SK-N-SH treated with all-trans-retinoic acid at 6 μM for 48 hours (cell line): ENCODE measurements at regions not wholly inside any gene's neighbourhood (a gene's known extent, or its start where the extent isn't known, plus 50 kb on each side); places are given as distances from the start of the nearest gene placed in this dataset.

ENCODE experiments used
- ATAC-seq: fragments of 200-7000 bp; cut with Tn5 transposase; 3 replicates; pipeline ENCODE4 v1.9.1; 2020; ENCODE audit warnings: mild to moderate bottlenecking, moderate library complexity
- ARNTL ChIP-seq: fragments of 450-650 bp; formaldehyde crosslinking; IDR thresholded peaks from 2 replicates; pipeline ENCODE4 v1.5.0; 2020; ENCODE audit warnings: low read depth, mild to moderate bottlenecking, moderate library complexity, borderline replicate concordance
- BACH2 ChIP-seq: fragments of 250-450 bp; sonication (Bioruptor Pico); IDR thresholded peaks from 2 replicates; pipeline ENCODE4 v1.9.0; 2021; ENCODE audit warnings: mild to moderate bottlenecking, borderline replicate concordance
- CSDC2 ChIP-seq: fragments of 250-450 bp; sonication (Bioruptor Pico); IDR thresholded peaks from 2 replicates; pipeline ENCODE4 v1.5.0; 2020; ENCODE audit warnings: mild to moderate bottlenecking, moderate library complexity
- CSRNP3 ChIP-seq: fragments of 250-450 bp; sonication (Bioruptor Pico); IDR thresholded peaks from 2 replicates; pipeline ENCODE4 v1.5.1; 2021; ENCODE audit warnings: mild to moderate bottlenecking, moderate library complexity
- ESRRG ChIP-seq: fragments of 250-450 bp; sonication (Bioruptor Pico); IDR thresholded peaks from 2 replicates; pipeline ENCODE4 v1.6.1; 2021; ENCODE audit warnings: mild to moderate bottlenecking
- GLIS3 ChIP-seq: fragments of 250-450 bp; sonication (Bioruptor Pico); IDR thresholded peaks from 2 replicates; pipeline ENCODE4 v1.5.0; 2020; ENCODE audit warnings: mild to moderate bottlenecking, moderate library complexity
- ISL1 ChIP-seq: fragments of 250-450 bp; sonication (Bioruptor Pico); IDR thresholded peaks from 2 replicates; pipeline ENCODE4 v2.1.2; 2022; ENCODE audit warnings: mild to moderate bottlenecking, moderate library complexity
- PPARA ChIP-seq: fragments of 250-450 bp; sonication (Bioruptor Pico); IDR thresholded peaks from 2 replicates; pipeline ENCODE4 v1.5.0; 2020; ENCODE audit warnings: mild to moderate bottlenecking, borderline replicate concordance
- RARB ChIP-seq: fragments of 250-450 bp; sonication (Bioruptor Pico); IDR thresholded peaks from 2 replicates; pipeline ENCODE4 v1.8.0; 2021; ENCODE audit warnings: mild to moderate bottlenecking, moderate library complexity
- SNAI2 ChIP-seq: fragments of 250-450 bp; sonication (Bioruptor Pico); IDR thresholded peaks from 2 replicates; pipeline ENCODE4 v1.5.0; 2020; ENCODE audit warnings: mild to moderate bottlenecking, moderate library complexity
- TCF4 ChIP-seq: fragments of 250-450 bp; sonication (Bioruptor Pico); IDR thresholded peaks from 2 replicates; pipeline ENCODE4 v1.8.0; 2021; ENCODE audit warnings: mild to moderate bottlenecking, moderate library complexity, borderline replicate concordance
- TOX ChIP-seq: fragments of 250-450 bp; sonication (Bioruptor Pico); IDR thresholded peaks from 2 replicates; pipeline ENCODE4 v1.8.0; 2021; ENCODE audit warnings: mild to moderate bottlenecking, moderate library complexity, borderline replicate concordance
- ZC3H10 ChIP-seq: fragments of 250-450 bp; sonication (Bioruptor Pico); IDR thresholded peaks from 2 replicates; pipeline ENCODE4 v1.5.1; 2021; ENCODE audit warnings: mild to moderate bottlenecking, moderate library complexity
- ZFP3 ChIP-seq: fragments of 250-450 bp; sonication (Bioruptor Pico); IDR thresholded peaks from 2 replicates; pipeline ENCODE4 v1.5.0; 2020; ENCODE audit warnings: mild to moderate bottlenecking, moderate library complexity
- ZFP30 ChIP-seq: fragments of 450-650 bp; formaldehyde crosslinking; IDR thresholded peaks from 2 replicates; pipeline ENCODE4 v1.5.0; 2022; ENCODE audit warnings: mild to moderate bottlenecking, moderate library complexity
- ZNF565 ChIP-seq: fragments of 450-650 bp; formaldehyde crosslinking; conservative IDR thresholded peaks from 2 replicates; pipeline ENCODE4 v1.5.0; 2020; ENCODE audit warnings: low read depth, mild to moderate bottlenecking, moderate library complexity
- ZNF70 ChIP-seq: fragments of 450-650 bp; formaldehyde crosslinking; IDR thresholded peaks from 2 replicates; pipeline ENCODE4 v1.5.0; 2020; ENCODE audit warnings: mild to moderate bottlenecking, moderate library complexity
- TF ChIP-seq, protein P1 (sequence below): fragments of 250-450 bp; sonication (Bioruptor Pico); IDR thresholded peaks from 2 replicates; pipeline ENCODE4 v1.5.0; 2020; ENCODE audit warnings: mild to moderate bottlenecking, moderate library complexity
- TF ChIP-seq, protein P2 (sequence below): fragments of 250-450 bp; sonication (Bioruptor Pico); IDR thresholded peaks from 2 replicates; pipeline ENCODE4 v1.8.0; 2020; ENCODE audit warnings: mild to moderate bottlenecking, moderate library complexity, borderline replicate concordance
- TF ChIP-seq, protein P3 (sequence below): fragments of 250-450 bp; sonication (Bioruptor Pico); IDR thresholded peaks from 2 replicates; pipeline ENCODE4 v1.8.0; 2021; ENCODE audit warnings: low read depth, mild to moderate bottlenecking, moderate library complexity, borderline replicate concordance

DNA sequence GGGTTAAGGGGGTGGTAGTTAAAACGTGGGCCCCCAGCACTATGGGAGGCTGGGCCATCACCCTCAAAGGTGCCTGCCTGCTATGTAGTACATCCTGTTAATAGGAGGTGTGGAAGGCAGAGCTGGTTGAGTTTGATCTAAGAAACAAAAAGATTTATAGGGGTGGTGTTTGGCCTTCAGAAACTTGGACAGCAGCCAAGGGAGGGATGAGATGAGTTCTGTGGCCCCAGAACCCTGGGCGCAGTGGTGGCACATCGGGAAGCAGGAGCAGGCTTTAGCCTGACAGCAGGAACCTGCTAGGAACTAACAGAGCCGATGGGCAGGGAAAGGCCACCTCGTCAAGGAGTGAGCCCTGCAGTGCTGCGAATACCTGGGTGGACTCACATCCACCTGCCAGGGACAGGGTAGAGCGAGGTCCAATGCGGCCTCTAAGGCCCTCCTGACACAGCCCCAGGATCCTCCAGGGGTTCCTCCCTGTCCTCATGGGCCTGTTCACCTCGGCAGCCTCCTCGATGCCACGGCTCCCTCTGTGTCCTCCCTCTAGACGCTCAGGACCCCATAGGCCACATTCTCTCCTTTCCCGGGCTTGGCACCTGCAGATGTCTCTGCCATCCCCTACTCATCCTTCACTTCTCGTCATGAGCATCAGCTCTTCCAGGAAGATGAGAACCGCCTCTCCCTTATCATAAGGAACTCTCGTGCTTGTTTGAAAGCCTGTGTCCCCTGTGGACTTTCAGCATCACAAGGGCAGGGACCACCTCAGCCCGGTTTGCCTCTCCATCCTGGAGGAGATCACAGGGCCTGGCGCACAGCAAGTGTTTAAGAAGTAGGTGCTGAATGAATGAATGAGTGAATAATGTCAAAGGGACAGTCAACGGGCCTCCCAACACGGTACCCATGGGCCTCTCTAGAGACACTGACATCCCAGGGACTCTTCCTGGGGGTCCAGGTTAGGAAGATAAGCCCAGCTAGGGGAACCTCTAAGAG, 103.5 kb upstream of the TNRC6C start:
- TF ChIP-seq CSRNP3 (no peak), ZNF70 (no peak), ZFP30 (no peak), CSDC2 (CRISPR knock-in tag) (no peak), TCF4 (no peak), RARB (CRISPR knock-in tag) (no peak), PPARA (no peak), ESRRG (no peak), ZFP3 (CRISPR knock-in tag) (no peak), ARNTL (CRISPR knock-in tag) (no peak), ZNF565 (CRISPR knock-in tag) (no peak)
- TF ChIP-seq, protein P1, sequence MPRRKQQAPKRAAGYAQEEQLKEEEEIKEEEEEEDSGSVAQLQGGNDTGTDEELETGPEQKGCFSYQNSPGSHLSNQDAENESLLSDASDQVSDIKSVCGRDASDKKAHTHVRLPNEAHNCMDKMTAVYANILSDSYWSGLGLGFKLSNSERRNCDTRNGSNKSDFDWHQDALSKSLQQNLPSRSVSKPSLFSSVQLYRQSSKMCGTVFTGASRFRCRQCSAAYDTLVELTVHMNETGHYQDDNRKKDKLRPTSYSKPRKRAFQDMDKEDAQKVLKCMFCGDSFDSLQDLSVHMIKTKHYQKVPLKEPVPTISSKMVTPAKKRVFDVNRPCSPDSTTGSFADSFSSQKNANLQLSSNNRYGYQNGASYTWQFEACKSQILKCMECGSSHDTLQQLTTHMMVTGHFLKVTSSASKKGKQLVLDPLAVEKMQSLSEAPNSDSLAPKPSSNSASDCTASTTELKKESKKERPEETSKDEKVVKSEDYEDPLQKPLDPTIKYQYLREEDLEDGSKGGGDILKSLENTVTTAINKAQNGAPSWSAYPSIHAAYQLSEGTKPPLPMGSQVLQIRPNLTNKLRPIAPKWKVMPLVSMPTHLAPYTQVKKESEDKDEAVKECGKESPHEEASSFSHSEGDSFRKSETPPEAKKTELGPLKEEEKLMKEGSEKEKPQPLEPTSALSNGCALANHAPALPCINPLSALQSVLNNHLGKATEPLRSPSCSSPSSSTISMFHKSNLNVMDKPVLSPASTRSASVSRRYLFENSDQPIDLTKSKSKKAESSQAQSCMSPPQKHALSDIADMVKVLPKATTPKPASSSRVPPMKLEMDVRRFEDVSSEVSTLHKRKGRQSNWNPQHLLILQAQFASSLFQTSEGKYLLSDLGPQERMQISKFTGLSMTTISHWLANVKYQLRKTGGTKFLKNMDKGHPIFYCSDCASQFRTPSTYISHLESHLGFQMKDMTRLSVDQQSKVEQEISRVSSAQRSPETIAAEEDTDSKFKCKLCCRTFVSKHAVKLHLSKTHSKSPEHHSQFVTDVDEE (CRISPR knock-in tag), result no peak
- TF ChIP-seq, protein P2, sequence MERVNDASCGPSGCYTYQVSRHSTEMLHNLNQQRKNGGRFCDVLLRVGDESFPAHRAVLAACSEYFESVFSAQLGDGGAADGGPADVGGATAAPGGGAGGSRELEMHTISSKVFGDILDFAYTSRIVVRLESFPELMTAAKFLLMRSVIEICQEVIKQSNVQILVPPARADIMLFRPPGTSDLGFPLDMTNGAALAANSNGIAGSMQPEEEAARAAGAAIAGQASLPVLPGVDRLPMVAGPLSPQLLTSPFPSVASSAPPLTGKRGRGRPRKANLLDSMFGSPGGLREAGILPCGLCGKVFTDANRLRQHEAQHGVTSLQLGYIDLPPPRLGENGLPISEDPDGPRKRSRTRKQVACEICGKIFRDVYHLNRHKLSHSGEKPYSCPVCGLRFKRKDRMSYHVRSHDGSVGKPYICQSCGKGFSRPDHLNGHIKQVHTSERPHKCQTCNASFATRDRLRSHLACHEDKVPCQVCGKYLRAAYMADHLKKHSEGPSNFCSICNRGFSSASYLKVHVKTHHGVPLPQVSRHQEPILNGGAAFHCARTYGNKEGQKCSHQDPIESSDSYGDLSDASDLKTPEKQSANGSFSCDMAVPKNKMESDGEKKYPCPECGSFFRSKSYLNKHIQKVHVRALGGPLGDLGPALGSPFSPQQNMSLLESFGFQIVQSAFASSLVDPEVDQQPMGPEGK, result no peak
- ATAC-seq, result no peak

DNA sequence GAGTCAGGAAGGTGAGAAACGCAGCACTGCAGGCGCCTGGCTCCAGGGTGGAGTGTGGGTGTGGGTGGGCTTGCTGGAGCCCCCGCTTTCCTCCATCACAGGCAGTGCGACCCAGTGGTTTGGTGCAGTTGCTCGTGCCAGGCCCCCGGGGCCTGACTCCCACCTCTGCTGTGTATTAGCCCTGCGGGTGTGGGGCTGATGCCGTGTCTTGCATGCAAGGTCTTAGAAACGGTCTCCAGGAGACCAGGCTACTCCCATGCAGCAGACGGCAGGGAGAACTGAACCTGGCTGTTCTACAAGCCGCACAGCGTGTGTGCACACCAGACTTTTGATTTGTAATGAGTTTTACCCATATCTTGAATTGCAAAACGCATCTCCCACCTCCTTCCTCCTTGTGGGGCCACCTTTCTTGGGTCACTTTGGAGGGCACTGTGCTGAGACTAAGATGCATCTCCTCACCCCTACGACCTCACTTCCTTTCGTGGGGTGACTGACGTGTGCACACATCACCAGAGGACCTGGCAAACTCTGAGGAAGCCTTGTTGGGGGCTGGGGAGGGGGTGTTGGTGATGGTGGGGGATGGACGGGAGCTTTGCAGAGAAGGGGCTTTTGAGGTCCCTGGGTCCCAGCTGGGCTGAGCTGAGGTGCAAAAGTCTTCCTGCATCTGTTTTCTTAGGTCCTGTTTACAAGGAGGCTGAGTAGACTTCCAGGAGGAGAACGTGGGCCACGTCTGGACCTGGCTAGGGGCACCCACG, 101.8 kb upstream of the TNRC6C start:
- TF ChIP-seq ESRRG (no peak), CSRNP3 (no peak)
- TF ChIP-seq, protein P3, sequence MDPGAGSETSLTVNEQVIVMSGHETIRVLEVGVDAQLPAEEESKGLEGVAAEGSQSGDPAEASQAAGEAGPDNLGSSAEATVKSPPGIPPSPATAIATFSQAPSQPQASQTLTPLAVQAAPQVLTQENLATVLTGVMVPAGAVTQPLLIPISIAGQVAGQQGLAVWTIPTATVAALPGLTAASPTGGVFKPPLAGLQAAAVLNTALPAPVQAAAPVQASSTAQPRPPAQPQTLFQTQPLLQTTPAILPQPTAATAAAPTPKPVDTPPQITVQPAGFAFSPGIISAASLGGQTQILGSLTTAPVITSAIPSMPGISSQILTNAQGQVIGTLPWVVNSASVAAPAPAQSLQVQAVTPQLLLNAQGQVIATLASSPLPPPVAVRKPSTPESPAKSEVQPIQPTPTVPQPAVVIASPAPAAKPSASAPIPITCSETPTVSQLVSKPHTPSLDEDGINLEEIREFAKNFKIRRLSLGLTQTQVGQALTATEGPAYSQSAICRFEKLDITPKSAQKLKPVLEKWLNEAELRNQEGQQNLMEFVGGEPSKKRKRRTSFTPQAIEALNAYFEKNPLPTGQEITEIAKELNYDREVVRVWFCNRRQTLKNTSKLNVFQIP, result no peak
- no peak for ATAC-seq

DNA sequence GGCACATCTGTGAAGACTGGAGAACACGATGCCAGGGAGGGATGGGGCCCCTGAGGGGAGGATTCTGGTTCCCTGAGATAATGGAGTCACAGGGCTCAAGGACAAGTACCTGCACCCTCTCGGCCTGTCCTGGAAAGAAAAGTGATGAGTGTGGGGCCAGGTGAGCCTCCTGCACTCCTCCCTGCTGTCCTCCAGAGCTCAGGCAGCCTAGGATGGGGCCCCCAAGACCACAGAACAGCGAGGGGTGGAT, 101.3 kb upstream of the TNRC6C start:
- ATAC-seq, result no peak
- TF ChIP-seq BACH2 (CRISPR knock-in tag), result no peak
- TF ChIP-seq ZC3H10 (CRISPR knock-in tag), result no peak

- no peak for ATAC-seq
- TF ChIP-seq ZC3H10 (CRISPR knock-in tag) (no peak), GLIS3 (CRISPR knock-in tag) (no peak), ESRRG (no peak), RARB (CRISPR knock-in tag) (no peak), TCF4 (no peak), PPARA (no peak), ARNTL (CRISPR knock-in tag) (no peak), ISL1 (no peak), TOX (CRISPR knock-in tag) (no peak), BACH2 (CRISPR knock-in tag) (no peak), ZFP30 (no peak), SNAI2 (CRISPR knock-in tag) (no peak)
- TF ChIP-seq, protein P3, result no peak
- TF ChIP-seq, protein P1 (CRISPR knock-in tag), result no peak
Measured at GRCh38 chr17:77857613-77858012, 100.9 kb upstream of the TNRC6C start.
